Heart right ventricle (tissue), 16 donors: ENCODE measurements at regions not wholly inside any gene's neighbourhood (a gene's known extent, or its start where the extent isn't known, plus 50 kb on each side); places are given as distances from the start of the nearest gene placed in this dataset.

Experiments used
- ATAC-seq, 8 donors: fragments of 200-7000 bp; cut with Tn5 transposase; one replicate each; pipeline ENCODE4 v1.9.1; 2020; ENCODE audit warnings: mild to moderate bottlenecking in 8 of 8, moderate library complexity in 8 of 8, moderate number of reproducible peaks in 1 of 8
- DNase-seq, 2 donors: peaks; one replicate each; pipeline ENCODE4 v3.0.0-alpha.2; 2020
- H3K27ac ChIP-seq, 10 donors: fragments of 200-600 bp; sonication (generic) in 2 of 10; one replicate each; pipeline versions ENCODE4 v1.5.0 to v1.8.0; 2020 to 2022; ENCODE audit warnings: mild to moderate bottlenecking in 3 of 10
- H3K27me3 ChIP-seq, 7 donors: fragments of 200-600 bp; one replicate each; pipeline ENCODE4 v1.8.0; 2021 to 2022; ENCODE audit warnings: mild to moderate bottlenecking in 2 of 7
- H3K36me3 ChIP-seq, 9 donors: fragments of 200-600 bp; sonication (generic) in 1 of 9; one replicate each; pipeline versions ENCODE4 v1.5.0 to v1.8.0; 2020 to 2022; ENCODE audit warnings: mild to moderate bottlenecking in 2 of 9
- H3K4me1 ChIP-seq, 9 donors: fragments of 200-600 bp; sonication (generic) in 1 of 9; one replicate each; pipeline versions ENCODE4 v1.5.0 to v1.8.0; 2020 to 2022; ENCODE audit warnings: mild to moderate bottlenecking in 4 of 9
- H3K4me3 ChIP-seq, 10 donors: fragments of 200-600 bp; sonication (generic) in 2 of 10; one replicate each; pipeline versions ENCODE4 v1.5.0 to v1.8.0; 2020 to 2022; ENCODE audit warnings: mild to moderate bottlenecking in 7 of 10, moderate library complexity in 2 of 10
- H3K9me3 ChIP-seq, 11 donors: fragments of 200-600 bp in 10 of 11; sonication (generic) in 2 of 11; one replicate each; pipeline versions ENCODE4 v1.5.0 to v1.8.0; 2013 to 2022; ENCODE audit warnings: mild to moderate bottlenecking in 2 of 11, control low read depth in 1 of 11, moderate library complexity in 1 of 11
- WGBS, 2 donors: extraction: QIAGEN DNeasy Blood & Tissue Kit; methylation state at CpG; one replicate each; pipeline ENCODE4 v1.1.7; 2013; ENCODE audit warnings: inconsistent platforms in 1 of 2; 5-methylcytosine and 5-hydroxymethylcytosine counted together
- intact Hi-C, 10 donors: fragments of 100-400 bp; cut with DNase I; formaldehyde crosslinking; loops; one replicate each; pipeline versions ENCODE4 v1.11.1 to v1.14.2; 2022
- TF ChIP-seq, protein P1 (sequence below), 9 donors: fragments of 200-600 bp; sonication (generic) in 2 of 9; IDR thresholded peaks; one replicate each; pipeline versions ENCODE4 v1.5.0 to v1.8.0; 2021 to 2022; ENCODE audit warnings: antibody characterized with exemption in 9 of 9, mild to moderate bottlenecking in 5 of 9, moderate library complexity in 1 of 9
- donor health status: Arrhythmogenic right ventricular cardiomyopathy.
- donor health status: ischemic (EF 13 %, LVEDD 7.1; RV severe dilation, severe dysfunction).
- donor health status: healthy with polysubstance abuse.
- donor health status: DM: no; HTN: yes; CAD: no.
- donor health status: DM: no; HTN: no; CAD: no.
- donor health status: ischemic (EF 25% LVEDD 6.9; RV normal size, moderate dysfunction).
- donor health status: ischemic (EF 25% LVEDD 5.7; RV mildly dilated, moderate dysfunction).
- donor health status: healthy.
- donor health status: DM: yes; HTN: yes; CAD: no.
- donor health status: Ischemic cardiomyopathy.
- donor health status: ischemic (EF 35%, LVEDD 5.7; RV mildly dilated, moderate dysfunction).
- donor health status: nonischemic (EF 11% LVEDD 7.7; RV severe dilation, severe dysfunction).
- donor health status: DM: yes; HTN: yes; CAD: no.
- donor health status: PGD.
- donor health status: ischemic (EF 29% LVEDD 5.4; RV normal size, mild dysfunction).
- donor health status: nonischemic (EF 23%, LVEDD 6.1; RV moderate dilation, normal function).

DNA sequence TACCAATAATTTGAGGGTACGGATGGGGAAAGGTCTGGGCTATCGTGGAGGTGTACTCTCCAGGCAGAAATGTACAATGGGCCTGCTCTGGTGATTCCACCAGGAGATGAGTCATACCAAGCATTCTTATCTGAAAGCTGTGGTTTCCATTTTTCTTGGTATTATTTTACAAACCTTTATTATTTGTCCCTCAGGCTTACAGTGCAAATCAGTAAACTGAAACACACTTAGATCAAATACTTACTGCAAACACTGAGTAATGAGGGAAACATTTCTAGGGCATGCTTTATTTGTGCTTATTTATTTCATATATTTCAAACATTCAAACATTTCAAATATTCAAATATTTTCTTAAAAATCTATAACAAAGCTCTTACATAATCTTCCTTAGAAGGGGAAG lies 319.8 kb downstream of the RND3 start:
- H3K4me3 ChIP-seq, result no peak overlapping the region
- no peak for ATAC-seq

DNA sequence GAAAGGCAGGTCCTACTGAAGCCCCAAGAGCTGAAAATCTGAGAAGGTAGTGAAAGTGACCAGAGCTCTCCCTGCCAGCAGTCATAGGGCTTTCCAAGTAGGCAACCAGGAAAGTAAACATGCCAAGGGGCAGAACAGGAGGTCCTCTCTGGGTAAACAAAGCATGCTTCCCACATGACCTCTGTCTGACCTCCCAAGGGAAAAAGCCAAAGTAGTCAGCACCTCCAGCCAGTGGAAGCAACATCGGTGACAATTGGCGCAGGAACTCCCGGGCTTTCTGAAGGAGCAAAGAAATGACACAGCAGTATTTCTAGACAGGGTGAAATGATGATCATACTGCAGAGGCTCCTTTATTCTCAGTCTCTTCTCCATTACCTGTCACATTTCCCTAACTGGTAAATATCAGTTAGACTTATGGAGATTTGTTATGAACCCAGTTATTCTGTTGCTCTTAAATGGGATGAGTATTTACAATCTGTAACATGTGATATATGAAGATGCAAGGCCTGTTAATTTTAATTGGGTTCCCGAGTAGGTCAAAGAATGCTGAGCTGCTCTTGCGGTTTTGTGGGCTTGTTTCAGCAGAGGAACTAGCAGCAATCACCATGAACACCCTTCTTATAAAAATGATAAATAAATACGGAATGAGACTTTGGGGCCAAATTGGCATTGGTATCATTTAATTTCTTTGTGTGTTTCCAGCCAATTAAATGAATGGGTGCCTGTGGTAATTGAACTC lies 321.0 kb downstream of the RND3 start:
- no peak for DNase-seq
- no peaks in the 10 kb centered on the region for H3K9me3 ChIP-seq
- H3K27ac ChIP-seq, result no peak overlapping the region
- H3K36me3 ChIP-seq, result no peaks in the 10 kb centered on the region
- TF ChIP-seq, protein P1, sequence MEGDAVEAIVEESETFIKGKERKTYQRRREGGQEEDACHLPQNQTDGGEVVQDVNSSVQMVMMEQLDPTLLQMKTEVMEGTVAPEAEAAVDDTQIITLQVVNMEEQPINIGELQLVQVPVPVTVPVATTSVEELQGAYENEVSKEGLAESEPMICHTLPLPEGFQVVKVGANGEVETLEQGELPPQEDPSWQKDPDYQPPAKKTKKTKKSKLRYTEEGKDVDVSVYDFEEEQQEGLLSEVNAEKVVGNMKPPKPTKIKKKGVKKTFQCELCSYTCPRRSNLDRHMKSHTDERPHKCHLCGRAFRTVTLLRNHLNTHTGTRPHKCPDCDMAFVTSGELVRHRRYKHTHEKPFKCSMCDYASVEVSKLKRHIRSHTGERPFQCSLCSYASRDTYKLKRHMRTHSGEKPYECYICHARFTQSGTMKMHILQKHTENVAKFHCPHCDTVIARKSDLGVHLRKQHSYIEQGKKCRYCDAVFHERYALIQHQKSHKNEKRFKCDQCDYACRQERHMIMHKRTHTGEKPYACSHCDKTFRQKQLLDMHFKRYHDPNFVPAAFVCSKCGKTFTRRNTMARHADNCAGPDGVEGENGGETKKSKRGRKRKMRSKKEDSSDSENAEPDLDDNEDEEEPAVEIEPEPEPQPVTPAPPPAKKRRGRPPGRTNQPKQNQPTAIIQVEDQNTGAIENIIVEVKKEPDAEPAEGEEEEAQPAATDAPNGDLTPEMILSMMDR (IDR thresholded peaks at IDR 0.05), result no peak
- peak in 1 of 8 donors; percentile 32 for ATAC-seq
- H3K4me3 ChIP-seq, result no peak overlapping the region
- H3K27me3 ChIP-seq, result no peaks in the 10 kb centered on the region
- intact Hi-C loops, result no loop called here
- WGBS, 2 donors, result 79 to 85% methylated on average over 6 of the region's 6 CpGs
- peaks cover 0 to 10% (median 0%) of the 10 kb centered on the region in 9 donors for H3K4me1 ChIP-seq

More for the DNA sequence above, 319.8 kb downstream of the RND3 start:
- 92 to 95% methylated on average over 2 of the region's 2 CpGs for WGBS, 2 donors
- H3K27me3 ChIP-seq, result no peaks in the 10 kb centered on the region
- TF ChIP-seq, protein P1 (IDR thresholded peaks at IDR 0.05), result no peak
- H3K4me1 ChIP-seq, result peaks cover 0 to 10% (median 0%) of the 10 kb centered on the region in 9 donors
- no peak for DNase-seq
- no peaks in the 10 kb centered on the region for H3K36me3 ChIP-seq
- intact Hi-C loops, result no loop called here
- H3K27ac ChIP-seq, result no peak overlapping the region
- no peaks in the 10 kb centered on the region for H3K9me3 ChIP-seq

DNA sequence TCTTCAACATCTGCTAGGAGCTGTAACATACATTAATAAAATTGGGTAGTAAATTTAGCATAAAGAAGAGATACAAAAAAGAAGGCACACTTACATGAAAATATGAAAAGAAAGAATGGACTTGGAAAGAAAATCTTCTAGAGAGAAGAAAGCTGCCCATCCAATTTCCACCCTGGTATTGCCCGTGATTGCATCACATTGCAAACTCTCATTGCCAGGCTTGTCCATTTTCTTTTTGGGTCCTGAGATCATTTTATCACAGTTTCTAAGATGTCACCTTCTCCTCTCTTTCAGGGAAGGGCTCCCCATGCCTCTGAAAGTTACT lies 321.5 kb downstream of the RND3 start:
- no peaks in the 10 kb centered on the region for H3K36me3 ChIP-seq
- 94 to 97% methylated on average over 1 of the region's 1 CpG for WGBS, 2 donors
- H3K4me3 ChIP-seq, result no peak overlapping the region
- H3K4me1 ChIP-seq, result peaks cover 0 to 10% (median 0%) of the 10 kb centered on the region in 9 donors
- H3K27me3 ChIP-seq, result no peaks in the 10 kb centered on the region
- intact Hi-C loops, result no loop called here
- TF ChIP-seq, protein P1 (IDR thresholded peaks at IDR 0.05), result no peak
- DNase-seq (no peak), ATAC-seq (no peak)
- H3K27ac ChIP-seq, result no peak overlapping the region
- H3K9me3 ChIP-seq, result no peaks in the 10 kb centered on the region

DNA sequence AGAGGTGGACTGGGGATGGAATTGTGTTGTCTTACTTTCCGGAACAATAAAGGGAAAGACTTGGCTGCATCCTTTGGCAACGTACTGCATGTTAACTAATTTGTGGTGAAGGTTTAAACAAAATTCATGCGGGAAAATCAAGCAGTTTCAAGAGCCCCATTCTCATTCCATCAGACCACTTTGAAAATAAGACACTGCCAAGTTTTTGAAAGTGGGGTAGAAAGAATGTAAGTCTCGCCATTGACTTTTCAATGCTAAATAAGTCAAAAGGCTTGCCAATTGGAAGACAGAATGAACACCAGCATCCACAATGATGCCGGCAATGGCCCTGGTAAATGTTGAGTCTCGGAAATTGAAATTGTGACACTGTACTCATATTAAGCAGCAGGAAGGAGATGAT lies 322.0 kb downstream of the RND3 start:
- H3K27ac ChIP-seq, result no peak overlapping the region
- H3K4me1 ChIP-seq, result peaks cover 0 to 10% (median 0%) of the 10 kb centered on the region in 9 donors
- DNase-seq (no peak), ATAC-seq (no peak)
- 88 to 94% methylated on average over 6 of the region's 6 CpGs for WGBS, 2 donors
- no peaks in the 10 kb centered on the region for H3K9me3 ChIP-seq
- TF ChIP-seq, protein P1 (IDR thresholded peaks at IDR 0.05), result no peak
- H3K27me3 ChIP-seq, result no peaks in the 10 kb centered on the region
- H3K4me3 ChIP-seq, result no peak overlapping the region
- H3K36me3 ChIP-seq, result no peaks in the 10 kb centered on the region
- intact Hi-C loops, result no loop called here
